HG03460 (cell line): ENCODE measurements at regions not wholly inside any gene's neighbourhood (a gene's known extent, or its start where the extent isn't known, plus 50 kb on each side); places are given as distances from the start of the nearest gene placed in this dataset.

Experiments
- ATAC-seq: cut with Tn5 transposase; IDR thresholded peaks from one replicate; pipeline ENCODE4 v1.9.1; 2021; ENCODE audit not compliant: unreplicated experiment

GRCh38 chr10:52908478-52908877 lies 135.9 kb upstream of the MBL2 start:
- ATAC-seq = no peak

GRCh38 chr10:52906046-52906445 lies 133.5 kb upstream of the MBL2 start:
- no peak for ATAC-seq

- no peak for ATAC-seq
These were observed 130.9 kb upstream of the MBL2 start for GRCh38 chr10:52903397-52903938.

GRCh38 chr10:52900593-52900992 lies 128.0 kb upstream of the MBL2 start:
- peak; percentile 67 for ATAC-seq

- no peak for ATAC-seq
These were observed 124.6 kb upstream of the MBL2 start for GRCh38 chr10:52897162-52897561.

- no peak for ATAC-seq
These were observed 122.5 kb upstream of the MBL2 start for GRCh38 chr10:52895059-52895458.

- ATAC-seq = no peak
These were observed 117.7 kb upstream of the MBL2 start for GRCh38 chr10:52890281-52890680.

GRCh38 chr10:52889611-52890010 lies 117.0 kb upstream of the MBL2 start:
- no peak for ATAC-seq

GRCh38 chr10:52883996-52884871 lies 111.7 kb upstream of the MBL2 start:
- peak; percentile 91 for ATAC-seq

GRCh38 chr10:52879091-52879807 lies 106.7 kb upstream of the MBL2 start:
- no peak for ATAC-seq

GRCh38 chr10:52877451-52877850 lies 104.9 kb upstream of the MBL2 start:
- ATAC-seq = no peak

- no peak for ATAC-seq
These were observed 102.8 kb upstream of the MBL2 start for GRCh38 chr10:52875336-52875735.

- ATAC-seq = no peak
These were observed 102.0 kb upstream of the MBL2 start for GRCh38 chr10:52874581-52874980.

GRCh38 chr10:52871191-52871843 lies 98.7 kb upstream of the MBL2 start:
- no peak for ATAC-seq

GRCh38 chr10:52870562-52870961 lies 98.0 kb upstream of the MBL2 start:
- ATAC-seq = no peak

- no peak for ATAC-seq
These were observed 97.3 kb upstream of the MBL2 start for GRCh38 chr10:52869864-52870263.

GRCh38 chr10:52865213-52865612 lies 92.6 kb upstream of the MBL2 start:
- ATAC-seq = no peak

- ATAC-seq = no peak
These were observed 91.9 kb upstream of the MBL2 start for GRCh38 chr10:52864201-52865106.

- ATAC-seq = no peak
These were observed 86.1 kb upstream of the MBL2 start for GRCh38 chr10:52858722-52859121.

- no peak for ATAC-seq
These were observed 83.2 kb upstream of the MBL2 start for GRCh38 chr10:52855546-52856325.
